22Rv1 (cell line): ENCODE measurements at regions not wholly inside any gene's neighbourhood (a gene's known extent, or its start where the extent isn't known, plus 50 kb on each side); places are given as distances from the start of the nearest gene placed in this dataset.

Experiments used
- ZFX ChIP-seq: fragments of 450-650 bp; IDR thresholded peaks from 2 replicates; pipeline ENCODE4 v1.6.1; 2017; ENCODE audit warnings: antibody characterized with exemption, borderline replicate concordance
- TF ChIP-seq, protein P1 (sequence below): fragments of 450-650 bp; IDR thresholded peaks from 2 replicates; pipeline ENCODE4 v1.5.1; 2017; ENCODE audit warnings: mild to moderate bottlenecking

DNA sequence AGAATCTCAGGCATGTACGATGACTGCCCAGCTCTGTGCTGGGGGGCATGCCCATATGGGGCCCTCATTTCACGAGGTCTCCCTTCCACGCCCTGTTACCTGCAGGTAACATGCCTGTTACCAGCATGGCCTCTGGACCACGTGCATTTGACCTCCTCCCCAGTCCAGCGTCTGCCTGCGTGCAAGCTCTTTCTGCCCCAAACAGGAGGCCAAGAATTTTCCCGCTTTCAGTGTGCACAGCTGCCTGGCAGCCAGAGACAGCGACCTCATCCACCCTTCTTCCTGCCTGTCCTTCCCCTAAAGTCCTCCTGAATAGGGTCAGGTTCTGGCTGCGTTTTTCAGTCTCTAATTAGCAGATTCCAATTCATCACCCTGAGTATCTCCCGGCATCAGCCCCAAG lies 306.5 kb upstream of the ZFHX3 start:
- TF ChIP-seq, protein P1, sequence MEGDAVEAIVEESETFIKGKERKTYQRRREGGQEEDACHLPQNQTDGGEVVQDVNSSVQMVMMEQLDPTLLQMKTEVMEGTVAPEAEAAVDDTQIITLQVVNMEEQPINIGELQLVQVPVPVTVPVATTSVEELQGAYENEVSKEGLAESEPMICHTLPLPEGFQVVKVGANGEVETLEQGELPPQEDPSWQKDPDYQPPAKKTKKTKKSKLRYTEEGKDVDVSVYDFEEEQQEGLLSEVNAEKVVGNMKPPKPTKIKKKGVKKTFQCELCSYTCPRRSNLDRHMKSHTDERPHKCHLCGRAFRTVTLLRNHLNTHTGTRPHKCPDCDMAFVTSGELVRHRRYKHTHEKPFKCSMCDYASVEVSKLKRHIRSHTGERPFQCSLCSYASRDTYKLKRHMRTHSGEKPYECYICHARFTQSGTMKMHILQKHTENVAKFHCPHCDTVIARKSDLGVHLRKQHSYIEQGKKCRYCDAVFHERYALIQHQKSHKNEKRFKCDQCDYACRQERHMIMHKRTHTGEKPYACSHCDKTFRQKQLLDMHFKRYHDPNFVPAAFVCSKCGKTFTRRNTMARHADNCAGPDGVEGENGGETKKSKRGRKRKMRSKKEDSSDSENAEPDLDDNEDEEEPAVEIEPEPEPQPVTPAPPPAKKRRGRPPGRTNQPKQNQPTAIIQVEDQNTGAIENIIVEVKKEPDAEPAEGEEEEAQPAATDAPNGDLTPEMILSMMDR: no peak
- no peak for TF ChIP-seq ZFX
